ENCODE measurements at regions not wholly inside any gene's neighbourhood (a gene's known extent, or its start where the extent isn't known, plus 50 kb on each side); places are given as distances from the start of the nearest gene placed in this dataset.

GRCh38 chr2:163828771-163829170 lies 93.0 kb upstream of the FIGN start:
- no peak for TF ChIP-seq CTCF (IDR thresholded peaks at IDR 0.05; ENCODE audit: insufficient read depth, low read length, severe bottlenecking)
- Histone ChIP-seq H3K36me3 (ENCODE audit: control insufficient read depth, insufficient read depth, low read length) (no peaks in the 10 kb centered on the region), H3K4me3 (ENCODE audit: low read depth, low read length) (no peak overlapping the region), H3K27me3 (ENCODE audit: control insufficient read depth, insufficient read depth, low read length) (no peaks in the 10 kb centered on the region)
- no peak for DNase-seq (ENCODE audit: low read depth)
- no peak for FAIRE-seq

GRCh38 chr2:163822033-163822432 lies 86.2 kb upstream of the FIGN start:
- FAIRE-seq (no peak), DNase-seq (ENCODE audit: low read depth) (no peak)
- Histone ChIP-seq H3K4me3 (ENCODE audit: low read depth, low read length) (no peak overlapping the region), H3K27me3 (ENCODE audit: control insufficient read depth, insufficient read depth, low read length) (no peaks in the 10 kb centered on the region), H3K36me3 (ENCODE audit: control insufficient read depth, insufficient read depth, low read length) (no peaks in the 10 kb centered on the region)
- TF ChIP-seq CTCF (IDR thresholded peaks at IDR 0.05; ENCODE audit: insufficient read depth, low read length, severe bottlenecking), result no peak

GRCh38 chr2:163812926-163813520 lies 77.2 kb upstream of the FIGN start:
- no peaks in the 10 kb centered on the region for H3K36me3 ChIP-seq (ENCODE audit: control insufficient read depth, insufficient read depth, low read length)
- H3K4me3 ChIP-seq (ENCODE audit: low read depth, low read length), result no peak overlapping the region
- H3K27me3 ChIP-seq (ENCODE audit: control insufficient read depth, insufficient read depth, low read length), result no peaks in the 10 kb centered on the region
- DNase-seq (ENCODE audit: low read depth) (peak; percentile 40), FAIRE-seq (no peak)
- no peak for TF ChIP-seq CTCF (IDR thresholded peaks at IDR 0.05; ENCODE audit: insufficient read depth, low read length, severe bottlenecking)

GRCh38 chr2:163808406-163808805 lies 72.6 kb upstream of the FIGN start:
- no peaks in the 10 kb centered on the region for H3K36me3 ChIP-seq (ENCODE audit: control insufficient read depth, insufficient read depth, low read length)
- FAIRE-seq (no peak), DNase-seq (ENCODE audit: low read depth) (no peak)
- TF ChIP-seq CTCF (IDR thresholded peaks at IDR 0.05; ENCODE audit: insufficient read depth, low read length, severe bottlenecking), result no peak
- no peak overlapping the region for H3K4me3 ChIP-seq (ENCODE audit: low read depth, low read length)
- H3K27me3 ChIP-seq (ENCODE audit: control insufficient read depth, insufficient read depth, low read length), result no peaks in the 10 kb centered on the region

DNA sequence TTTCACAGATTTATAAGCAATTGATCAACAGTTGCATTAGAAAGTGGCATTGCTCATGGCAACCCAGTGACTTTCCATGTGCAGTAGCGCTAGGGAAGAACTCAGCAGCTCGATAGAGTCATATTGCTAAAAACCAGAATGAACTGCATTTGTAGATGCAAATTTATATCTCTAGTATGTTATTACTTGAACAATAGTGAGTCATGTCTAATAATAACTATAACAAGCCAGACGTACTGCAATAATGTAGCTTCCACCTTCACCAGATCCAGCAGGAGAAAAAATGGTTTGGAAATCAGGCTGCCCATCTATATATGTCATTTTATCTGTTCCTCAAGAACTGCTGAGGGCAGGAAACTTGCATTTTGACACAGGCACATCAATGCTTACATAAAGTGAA lies 66.5 kb upstream of the FIGN start:
- Histone ChIP-seq H3K36me3 (ENCODE audit: control insufficient read depth, insufficient read depth, low read length) (no peaks in the 10 kb centered on the region), H3K27me3 (ENCODE audit: control insufficient read depth, insufficient read depth, low read length) (no peaks in the 10 kb centered on the region), H3K4me3 (ENCODE audit: low read depth, low read length) (no peak overlapping the region)
- FAIRE-seq (no peak), DNase-seq (ENCODE audit: low read depth) (no peak)
- TF ChIP-seq CTCF (IDR thresholded peaks at IDR 0.05; ENCODE audit: insufficient read depth, low read length, severe bottlenecking), result no peak

GRCh38 chr2:163801486-163801885 lies 65.7 kb upstream of the FIGN start:
- no peak for TF ChIP-seq CTCF (IDR thresholded peaks at IDR 0.05; ENCODE audit: insufficient read depth, low read length, severe bottlenecking)
- FAIRE-seq, result no peak
- no peaks in the 10 kb centered on the region for H3K27me3 ChIP-seq (ENCODE audit: control insufficient read depth, insufficient read depth, low read length)
- no peaks in the 10 kb centered on the region for H3K36me3 ChIP-seq (ENCODE audit: control insufficient read depth, insufficient read depth, low read length)
- no peak for DNase-seq (ENCODE audit: low read depth)
- no peak overlapping the region for H3K4me3 ChIP-seq (ENCODE audit: low read depth, low read length)

All from bronchial epithelial cell (primary cell).